ENCODE measurements at regions not wholly inside any gene's neighbourhood (a gene's known extent, or its start where the extent isn't known, plus 50 kb on each side); places are given as distances from the start of the nearest gene placed in this dataset.
"Not testable (repeated sequence)": the region's sequence is repeated elsewhere in the genome, so short reads cannot be mapped to it uniquely, and the experiment has no call there.

GRCh38 chrX:104482757-104483156 lies 83.2 kb upstream of the IL1RAPL2 start:
- H3K4me3 ChIP-seq: no peak overlapping the region
- H3K4me1 ChIP-seq: no peaks in the 10 kb centered on the region
- no peak for TF ChIP-seq CTCF (IDR thresholded peaks at IDR 0.05)
- intact Hi-C loops (cut with DNase I): no loop called here
- H3K27ac ChIP-seq: no peak overlapping the region
- DNase-seq (no peak), ATAC-seq (no peak)
- 22 to 26% (median 23%) methylated on average over 2 of the region's 2 CpGs for WGBS, 3 donors
- H3K9me3 ChIP-seq: no peaks in the 10 kb centered on the region
- no peaks in the 10 kb centered on the region for H3K36me3 ChIP-seq (ENCODE audit: insufficient read depth in 1 of 2, low read depth in 1 of 2)
- H3K27me3 ChIP-seq (ENCODE audit: insufficient read depth in 3 of 3, low read length in 2 of 3): peaks cover 0 to 16% (median 0%) of the 10 kb centered on the region in 3 donors

- Histone ChIP-seq H3K4me3 (no peak overlapping the region), H3K27me3 (ENCODE audit: insufficient read depth in 3 of 3, low read length in 2 of 3) (peaks cover 0 to 7% (median 0%) of the 10 kb centered on the region in 3 donors), H3K27ac (no peak overlapping the region), H3K4me1 (no peaks in the 10 kb centered on the region), H3K36me3 (ENCODE audit: insufficient read depth in 1 of 2, low read depth in 1 of 2) (no peaks in the 10 kb centered on the region), H3K9me3 (no peaks in the 10 kb centered on the region)
- DNase-seq: no peak
- intact Hi-C loops (cut with DNase I): loop anchor here in 1 of 2 donors (2.0 kb wide), 1 partner anchor 43 kb away; no protein-coding TSS in a partner anchor
- no peak for TF ChIP-seq CTCF (IDR thresholded peaks at IDR 0.05)
- ATAC-seq: no peak
- WGBS, 3 donors: 0 to 20% (median 0%) methylated on average over 1 of the region's 1 CpG
These were observed 96.2 kb upstream of the IL1RAPL2 start for GRCh38 chrX:104469771-104470170.

GRCh38 chrX:104459796-104460195 lies 106.2 kb upstream of the IL1RAPL2 start:
- TF ChIP-seq CTCF (IDR thresholded peaks at IDR 0.05): no peak
- intact Hi-C loops (cut with DNase I): no loop called here
- no peaks in the 10 kb centered on the region for H3K36me3 ChIP-seq (ENCODE audit: insufficient read depth in 1 of 2, low read depth in 1 of 2)
- H3K27ac ChIP-seq: no peak overlapping the region
- WGBS, 3 donors: 74 to 90% (median 85%) methylated on average over 4 of the region's 4 CpGs
- H3K27me3 ChIP-seq (ENCODE audit: insufficient read depth in 3 of 3, low read length in 2 of 3): peaks cover 0 to 6% (median 0%) of the 10 kb centered on the region in 3 donors
- H3K9me3 ChIP-seq: no peaks in the 10 kb centered on the region
- no peaks in the 10 kb centered on the region for H3K4me1 ChIP-seq
- ATAC-seq: no peak
- DNase-seq: no peak
- no peak overlapping the region for H3K4me3 ChIP-seq

GRCh38 chrX:104457130-104457529 lies 108.9 kb upstream of the IL1RAPL2 start:
- H3K36me3 ChIP-seq (ENCODE audit: insufficient read depth in 1 of 2, low read depth in 1 of 2); H3K27ac ChIP-seq; DNase-seq; ATAC-seq; H3K4me3 ChIP-seq; intact Hi-C loops (cut with DNase I); H3K27me3 ChIP-seq (ENCODE audit: insufficient read depth in 3 of 3, low read length in 2 of 3); H3K9me3 ChIP-seq; H3K4me1 ChIP-seq: not testable (repeated sequence)
- 87 to 92% (median 91%) methylated on average over 2 of the region's 2 CpGs for WGBS, 3 donors

GRCh38 chrX:104450316-104450715 lies 115.7 kb upstream of the IL1RAPL2 start:
- Histone ChIP-seq H3K27me3 (ENCODE audit: insufficient read depth in 3 of 3, low read length in 2 of 3) (peaks cover 0 to 4% (median 0%) of the 10 kb centered on the region in 3 donors), H3K27ac (no peak overlapping the region), H3K36me3 (ENCODE audit: insufficient read depth in 1 of 2, low read depth in 1 of 2) (no peaks in the 10 kb centered on the region), H3K4me1 (no peaks in the 10 kb centered on the region), H3K9me3 (no peaks in the 10 kb centered on the region), H3K4me3 (no peak overlapping the region)
- intact Hi-C loops (cut with DNase I): no loop called here
- DNase-seq (no peak), ATAC-seq (no peak)
- TF ChIP-seq CTCF (IDR thresholded peaks at IDR 0.05): no peak
- 41 to 82% (median 59%) methylated on average over 1 of the region's 1 CpG for WGBS, 3 donors

Measured in psoas muscle (tissue), 7 donors.